ENCODE measurements at regions not wholly inside any gene's neighbourhood (a gene's known extent, or its start where the extent isn't known, plus 50 kb on each side); places are given as distances from the start of the nearest gene placed in this dataset.

- TF ChIP-seq ZNF274 (IDR thresholded peaks at IDR 0.05; ENCODE audit: low read depth, low read length), result no peak
- TF ChIP-seq YY1 (IDR thresholded peaks at IDR 0.05; ENCODE audit: insufficient read depth, insufficient read length), result no peak
These were observed 356.5 kb downstream of the DAD1 start for GRCh38 chr14:22232486-22232885.

All from NT2/D1 (cell line).